GM12878 (cell line): ENCODE measurements at regions not wholly inside any gene's neighbourhood (a gene's known extent, or its start where the extent isn't known, plus 50 kb on each side); places are given as distances from the start of the nearest gene placed in this dataset.

Experiments used
- ATAC-seq: fragments of 200-7000 bp; cut with Tn5 transposase; 3 replicates; pipeline ENCODE4 v1.9.1; 2020; ENCODE audit warnings: mild to moderate bottlenecking, moderate library complexity
- BruUV-seq: library from RNA; stranded (reverse); fragments of 400-500 nt; replicated peaks from 2 replicates; lab custom pipeline; 2021; lab: Mats Ljungman, UMichigan
- CTCF ChIA-PET: fragments of 300-600 bp; sonication (Branson Sonifier 250); formaldehyde crosslinking; extraction: SDS; loops from one replicate; lab custom pipeline; 2021; ENCODE audit warnings: inconsistent platforms; lab: Yijun Ruan, JAX
- POLR2A ChIA-PET: fragments of 350-600 bp; formaldehyde crosslinking; extraction: SDS; loops from one replicate; lab custom pipeline; 2021; ENCODE audit warnings: inconsistent platforms; lab: Charles Lee
- RAD21 ChIA-PET: fragments of 300-600 bp; sonication (Branson Sonifier 250); formaldehyde crosslinking; loops from one replicate; lab custom pipeline; 2023; ENCODE audit warnings: antibody characterized with exemption; ENCODE audit not compliant: unreplicated experiment; lab: Charles Lee
- SMC1A ChIA-PET: fragments of 300-600 bp; sonication (Branson Sonifier 250); formaldehyde crosslinking; loops from one replicate; lab custom pipeline; 2023; ENCODE audit not compliant: unreplicated experiment, uncharacterized antibody; lab: Charles Lee
- DNase-seq: peaks from one replicate; pipeline ENCODE4 v3.0.0-alpha.2; 2011; ENCODE audit warnings: low read depth, low spot score
- FAIRE-seq: peaks from 3 replicates; lab custom pipeline; 2011; peaks lifted over from hg19 to GRCh38; lab: Jason Lieb, UNC
- H2AFZ ChIP-seq: 2 replicates; pipeline ENCODE4 v1.6.0; 2011; ENCODE audit warnings: low read depth, low read length, control low read depth; ENCODE audit not compliant: control insufficient read depth
- H3K27ac ChIP-seq: 2 replicates; pipeline ENCODE4 v1.5.1; 2011; ENCODE audit warnings: control low read depth; ENCODE audit not compliant: control insufficient read depth, insufficient read depth
- H3K27me3 ChIP-seq, 2 experiments: replicated peaks in 1 of 2; 2 replicates each; pipeline versions ENCODE4 v1.6.0 to v1.6.1; 2011; ENCODE audit warnings: low read length in 1 of 2; ENCODE audit not compliant: control insufficient read depth in 2 of 2, insufficient read depth in 2 of 2
- H3K36me3 ChIP-seq, 2 experiments: 2 replicates each; pipeline ENCODE4 v1.5.1; 2011; ENCODE audit warnings: low read length in 1 of 2; ENCODE audit not compliant: control insufficient read depth in 2 of 2, insufficient read depth in 2 of 2
- H3K4me1 ChIP-seq: 2 replicates; pipeline ENCODE4 v1.6.1; 2011; ENCODE audit warnings: mild to moderate bottlenecking, low read length, moderate library complexity, mixed read lengths; ENCODE audit not compliant: control insufficient read depth, insufficient read depth
- H3K4me2 ChIP-seq: 2 replicates; pipeline ENCODE4 v1.6.0; 2011; ENCODE audit warnings: control low read depth; ENCODE audit not compliant: control insufficient read depth, insufficient read depth
- H3K4me3 ChIP-seq: fragments of 200-600 bp; sonication (generic); 2 replicates; pipeline ENCODE4 v1.5.1; 2016
- H3K79me2 ChIP-seq: 2 replicates; pipeline ENCODE4 v1.6.0; 2011; ENCODE audit warnings: low read length; ENCODE audit not compliant: control insufficient read depth, insufficient read depth
- H3K9ac ChIP-seq: 2 replicates; pipeline ENCODE4 v1.8.0; 2011; ENCODE audit warnings: low read length, control low read depth, mixed read lengths; ENCODE audit not compliant: control insufficient read depth, insufficient read depth
- H3K9me3 ChIP-seq: replicated peaks from 3 replicates; pipeline ENCODE4 v1.5.1; 2011; ENCODE audit warnings: mild to moderate bottlenecking, low read length; ENCODE audit not compliant: control insufficient read depth, insufficient read depth
- H4K20me1 ChIP-seq: 2 replicates; pipeline ENCODE4 v1.6.0; 2011; ENCODE audit not compliant: control insufficient read depth, insufficient read depth
- DPF2 ChIP-seq: fragments of 450-650 bp; IDR thresholded peaks from 2 replicates; pipeline ENCODE4 v1.6.1; 2017; ENCODE audit warnings: mild to moderate bottlenecking
- ESRRA ChIP-seq: IDR thresholded peaks from 2 replicates; pipeline ENCODE4 v1.6.1; 2012; ENCODE audit warnings: mild to moderate bottlenecking, low read length, improper control_type of control experiment
- HCFC1 ChIP-seq: fragments of 150-350 bp; IDR thresholded peaks from 2 replicates; pipeline ENCODE4 v1.6.1; 2014; ENCODE audit warnings: low read length
- MEF2B ChIP-seq: fragments of 450-650 bp; IDR thresholded peaks from 2 replicates; pipeline ENCODE4 v1.6.1; 2018; ENCODE audit warnings: mild to moderate bottlenecking, moderate library complexity; ENCODE audit not compliant: partially characterized antibody, poor library complexity, severe bottlenecking
- MTA3 ChIP-seq: IDR thresholded peaks from 2 replicates; pipeline ENCODE4 v1.6.1; 2012; ENCODE audit warnings: low read length, inconsistent platforms, borderline replicate concordance
- NR2C2 ChIP-seq: IDR thresholded peaks from 2 replicates; pipeline ENCODE4 v1.6.1; 2011; ENCODE audit warnings: borderline replicate concordance, low read depth; ENCODE audit not compliant: control insufficient read depth, insufficient read length
- SUPT20H ChIP-seq: IDR thresholded peaks from 2 replicates; pipeline ENCODE4 v1.6.1; 2011; ENCODE audit warnings: low read depth, mild to moderate bottlenecking, low read length, moderate library complexity, borderline replicate concordance; ENCODE audit not compliant: control insufficient read depth
- SUZ12 ChIP-seq: fragments of 200-600 bp; sonication (generic); IDR thresholded peaks from one replicate; pipeline ENCODE4 v1.6.1; 2018; ENCODE audit warnings: antibody characterized with exemption, mild to moderate bottlenecking; ENCODE audit not compliant: unreplicated experiment
- YBX1 ChIP-seq: fragments of 450-650 bp; IDR thresholded peaks from 2 replicates; pipeline ENCODE4 v1.6.1; 2016; ENCODE audit warnings: antibody characterized with exemption
- YY1 ChIP-seq: IDR thresholded peaks from 2 replicates; pipeline ENCODE4 v1.6.1; 2011; ENCODE audit warnings: low read depth, mild to moderate bottlenecking, low read length
- WGBS: methylation state at CpG from one replicate; pipeline ENCODE4 v1.1.6; 2016; ENCODE audit warnings: low lambda C conversion rate; ENCODE audit not compliant: insufficient replicate concordance, insufficient coverage; ENCODE audit errors: missing lambda C conversion rate; 5-methylcytosine and 5-hydroxymethylcytosine counted together
- in situ Hi-C: fragments of 300-500 bp; cut with MboI; formaldehyde crosslinking; loops from 9 replicates; pipeline ENCODE4 v1.14.3; 2018; ENCODE audit warnings: mixed read lengths
- intact Hi-C: fragments of 100-400 bp; cut with micrococcal nuclease; formaldehyde crosslinking; loops from one replicate; pipeline ENCODE4 v1.14.2; 2022; ENCODE audit not compliant: unreplicated experiment
- TF ChIP-seq, protein P1 (sequence below): fragments of 150-350 bp; IDR thresholded peaks from 2 replicates; pipeline ENCODE4 v1.6.1; 2016; ENCODE audit warnings: low read depth, low read length
- TF ChIP-seq, protein P2 (sequence below): fragments of 450-650 bp; IDR thresholded peaks from 2 replicates; pipeline ENCODE4 v1.6.1; 2016; ENCODE audit warnings: mild to moderate bottlenecking
- TF ChIP-seq, protein P3 (sequence below): IDR thresholded peaks from 2 replicates; pipeline ENCODE4 v1.6.1; 2011; ENCODE audit warnings: borderline replicate concordance, low read depth, mild to moderate bottlenecking, moderate library complexity, low read length; ENCODE audit not compliant: insufficient read depth, poor library complexity, severe bottlenecking

DNA sequence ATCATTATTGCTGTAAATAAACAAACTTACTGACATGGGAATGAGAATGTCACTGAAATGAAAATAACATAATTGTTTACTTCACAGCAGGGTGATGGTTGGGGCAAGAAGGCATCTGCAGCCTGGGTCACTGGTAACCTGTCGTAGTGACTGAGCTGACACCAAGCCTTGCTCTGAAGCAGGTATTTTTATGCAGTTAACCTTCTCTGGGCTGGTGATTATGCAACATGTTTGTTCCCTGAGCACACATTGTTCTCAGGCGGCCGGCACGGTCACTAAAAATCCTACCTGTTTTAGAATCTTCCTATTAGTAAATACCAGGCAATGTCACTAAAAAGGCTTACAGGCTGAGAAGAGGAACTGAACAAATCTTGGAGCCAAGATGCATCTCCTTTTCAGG is 157.7 kb upstream of the NR3C1 start:
- no peak for ATAC-seq
- H3K27ac ChIP-seq: no peak overlapping the region
- no peaks in the 10 kb centered on the region for H3K79me2 ChIP-seq
- no peaks in the 10 kb centered on the region for H4K20me1 ChIP-seq
- in situ Hi-C loops: no loop called here
- H3K27me3 ChIP-seq: no peaks in the 10 kb centered on the region
- no peak overlapping the region for H3K4me2 ChIP-seq
- POLR2A ChIA-PET: no interaction called here
- no peak for DNase-seq
- H2AFZ ChIP-seq: no peak overlapping the region
- intact Hi-C loops: no loop called here
- CTCF ChIA-PET: no interaction called here
- no peaks in the 10 kb centered on the region for H3K9me3 ChIP-seq
- H3K4me1 ChIP-seq: peaks cover 16% of the 10 kb centered on the region; the same call in 1 of the 2 replicates
- H3K4me3 ChIP-seq: no peak overlapping the region
- H3K36me3 ChIP-seq: no peaks in the 10 kb centered on the region
- TF ChIP-seq MTA3 (no peak), DPF2 (no peak), YBX1 (no peak), NR2C2 (no peak), SUZ12 (no peak), SUPT20H (no peak), YY1 (no peak), HCFC1 (no peak), ESRRA (no peak), MEF2B (no peak)
- TF ChIP-seq, protein P1, sequence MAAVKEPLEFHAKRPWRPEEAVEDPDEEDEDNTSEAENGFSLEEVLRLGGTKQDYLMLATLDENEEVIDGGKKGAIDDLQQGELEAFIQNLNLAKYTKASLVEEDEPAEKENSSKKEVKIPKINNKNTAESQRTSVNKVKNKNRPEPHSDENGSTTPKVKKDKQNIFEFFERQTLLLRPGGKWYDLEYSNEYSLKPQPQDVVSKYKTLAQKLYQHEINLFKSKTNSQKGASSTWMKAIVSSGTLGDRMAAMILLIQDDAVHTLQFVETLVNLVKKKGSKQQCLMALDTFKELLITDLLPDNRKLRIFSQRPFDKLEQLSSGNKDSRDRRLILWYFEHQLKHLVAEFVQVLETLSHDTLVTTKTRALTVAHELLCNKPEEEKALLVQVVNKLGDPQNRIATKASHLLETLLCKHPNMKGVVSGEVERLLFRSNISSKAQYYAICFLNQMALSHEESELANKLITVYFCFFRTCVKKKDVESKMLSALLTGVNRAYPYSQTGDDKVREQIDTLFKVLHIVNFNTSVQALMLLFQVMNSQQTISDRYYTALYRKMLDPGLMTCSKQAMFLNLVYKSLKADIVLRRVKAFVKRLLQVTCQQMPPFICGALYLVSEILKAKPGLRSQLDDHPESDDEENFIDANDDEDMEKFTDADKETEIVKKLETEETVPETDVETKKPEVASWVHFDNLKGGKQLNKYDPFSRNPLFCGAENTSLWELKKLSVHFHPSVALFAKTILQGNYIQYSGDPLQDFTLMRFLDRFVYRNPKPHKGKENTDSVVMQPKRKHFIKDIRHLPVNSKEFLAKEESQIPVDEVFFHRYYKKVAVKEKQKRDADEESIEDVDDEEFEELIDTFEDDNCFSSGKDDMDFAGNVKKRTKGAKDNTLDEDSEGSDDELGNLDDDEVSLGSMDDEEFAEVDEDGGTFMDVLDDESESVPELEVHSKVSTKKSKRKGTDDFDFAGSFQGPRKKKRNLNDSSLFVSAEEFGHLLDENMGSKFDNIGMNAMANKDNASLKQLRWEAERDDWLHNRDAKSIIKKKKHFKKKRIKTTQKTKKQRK: no peak
- TF ChIP-seq, protein P2, sequence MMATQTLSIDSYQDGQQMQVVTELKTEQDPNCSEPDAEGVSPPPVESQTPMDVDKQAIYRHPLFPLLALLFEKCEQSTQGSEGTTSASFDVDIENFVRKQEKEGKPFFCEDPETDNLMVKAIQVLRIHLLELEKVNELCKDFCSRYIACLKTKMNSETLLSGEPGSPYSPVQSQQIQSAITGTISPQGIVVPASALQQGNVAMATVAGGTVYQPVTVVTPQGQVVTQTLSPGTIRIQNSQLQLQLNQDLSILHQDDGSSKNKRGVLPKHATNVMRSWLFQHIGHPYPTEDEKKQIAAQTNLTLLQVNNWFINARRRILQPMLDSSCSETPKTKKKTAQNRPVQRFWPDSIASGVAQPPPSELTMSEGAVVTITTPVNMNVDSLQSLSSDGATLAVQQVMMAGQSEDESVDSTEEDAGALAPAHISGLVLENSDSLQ: no peak
- TF ChIP-seq, protein P3, sequence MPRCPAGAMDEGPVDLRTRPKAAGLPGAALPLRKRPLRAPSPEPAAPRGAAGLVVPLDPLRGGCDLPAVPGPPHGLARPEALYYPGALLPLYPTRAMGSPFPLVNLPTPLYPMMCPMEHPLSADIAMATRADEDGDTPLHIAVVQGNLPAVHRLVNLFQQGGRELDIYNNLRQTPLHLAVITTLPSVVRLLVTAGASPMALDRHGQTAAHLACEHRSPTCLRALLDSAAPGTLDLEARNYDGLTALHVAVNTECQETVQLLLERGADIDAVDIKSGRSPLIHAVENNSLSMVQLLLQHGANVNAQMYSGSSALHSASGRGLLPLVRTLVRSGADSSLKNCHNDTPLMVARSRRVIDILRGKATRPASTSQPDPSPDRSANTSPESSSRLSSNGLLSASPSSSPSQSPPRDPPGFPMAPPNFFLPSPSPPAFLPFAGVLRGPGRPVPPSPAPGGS: no peak
- RAD21 ChIA-PET: interaction anchor here (1.2 to 1.5 kb wide), 2 partner anchors 50 to 157 kb away, joined by 3 to 4 read pairs; no protein-coding TSS in a partner anchor
- no peak for FAIRE-seq
- SMC1A ChIA-PET: interaction anchor here (0.9 to 7.3 kb wide), 5 partner anchors 13 to 332 kb away, joined by 3 to 55 read pairs (median 3); no protein-coding TSS in a partner anchor
- WGBS: 91% methylated on average over 4 of the region's 4 CpGs
- H3K9ac ChIP-seq: no peak overlapping the region
- BruUV-seq: no TSS peak
